Brain microvascular endothelial cell (primary cell): ENCODE measurements at regions not wholly inside any gene's neighbourhood (a gene's known extent, or its start where the extent isn't known, plus 50 kb on each side); places are given as distances from the start of the nearest gene placed in this dataset.
"Not testable (repeated sequence)": the region's sequence is repeated elsewhere in the genome, so short reads cannot be mapped to it uniquely, and the experiment has no call there.

Experiments used
- DNase-seq: peaks from one replicate; pipeline ENCODE4 v3.0.0-alpha.2; 2020
- H3K27ac ChIP-seq: fragments of 250-450 bp; sonication (Bioruptor Pico); 2 replicates; pipeline ENCODE4 v1.5.1; 2020; ENCODE audit warnings: mild to moderate bottlenecking, moderate library complexity
- H3K27me3 ChIP-seq: fragments of 250-450 bp; sonication (Bioruptor Pico); replicated peaks from 2 replicates; pipeline ENCODE4 v1.5.1; 2020; ENCODE audit warnings: mild to moderate bottlenecking
- H3K36me3 ChIP-seq: fragments of 250-450 bp; sonication (Bioruptor Pico); replicated peaks from 2 replicates; pipeline ENCODE4 v1.5.1; 2020; ENCODE audit warnings: mild to moderate bottlenecking
- H3K4me3 ChIP-seq: 2 replicates; pipeline ENCODE4 v1.5.1; 2011; ENCODE audit warnings: low read depth, mild to moderate bottlenecking, control low read depth, low read length, moderate library complexity
- in situ Hi-C: cut with HindIII; loops from 2 replicates; pipeline ENCODE4 v1.10.0; 2017; ENCODE audit warnings: low sequenced_read_pairs, low pct_ligation_motif_present
- TF ChIP-seq, protein P1 (sequence below): IDR thresholded peaks from 2 replicates; pipeline ENCODE4 v1.5.1; 2011; ENCODE audit warnings: low read depth, mild to moderate bottlenecking, moderate library complexity, low read length, control low read depth, inconsistent platforms; ENCODE audit errors: missing control alignments

DNA sequence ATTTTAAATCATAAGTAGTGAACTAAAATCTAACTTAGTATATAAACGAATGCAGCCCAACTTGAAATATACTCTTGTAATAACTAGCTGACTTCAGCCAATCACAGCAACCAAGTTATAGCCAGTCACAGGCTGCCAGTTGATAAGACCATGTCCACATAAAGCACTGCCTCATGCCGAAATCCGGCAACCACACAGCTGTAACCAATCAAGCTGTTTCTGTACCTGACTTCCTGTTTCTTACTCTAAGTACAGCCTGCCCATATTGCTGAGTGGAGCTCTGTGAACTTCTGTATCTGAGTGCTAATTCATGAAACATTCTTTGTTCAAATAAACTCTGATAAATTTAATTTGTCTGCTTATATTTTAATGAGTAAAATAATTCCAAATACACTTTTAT lies 805.3 kb upstream of the EPHA5 start:
- H3K27me3 ChIP-seq, result no peaks in the 10 kb centered on the region
- DNase-seq, result no peak
- TF ChIP-seq, protein P1, sequence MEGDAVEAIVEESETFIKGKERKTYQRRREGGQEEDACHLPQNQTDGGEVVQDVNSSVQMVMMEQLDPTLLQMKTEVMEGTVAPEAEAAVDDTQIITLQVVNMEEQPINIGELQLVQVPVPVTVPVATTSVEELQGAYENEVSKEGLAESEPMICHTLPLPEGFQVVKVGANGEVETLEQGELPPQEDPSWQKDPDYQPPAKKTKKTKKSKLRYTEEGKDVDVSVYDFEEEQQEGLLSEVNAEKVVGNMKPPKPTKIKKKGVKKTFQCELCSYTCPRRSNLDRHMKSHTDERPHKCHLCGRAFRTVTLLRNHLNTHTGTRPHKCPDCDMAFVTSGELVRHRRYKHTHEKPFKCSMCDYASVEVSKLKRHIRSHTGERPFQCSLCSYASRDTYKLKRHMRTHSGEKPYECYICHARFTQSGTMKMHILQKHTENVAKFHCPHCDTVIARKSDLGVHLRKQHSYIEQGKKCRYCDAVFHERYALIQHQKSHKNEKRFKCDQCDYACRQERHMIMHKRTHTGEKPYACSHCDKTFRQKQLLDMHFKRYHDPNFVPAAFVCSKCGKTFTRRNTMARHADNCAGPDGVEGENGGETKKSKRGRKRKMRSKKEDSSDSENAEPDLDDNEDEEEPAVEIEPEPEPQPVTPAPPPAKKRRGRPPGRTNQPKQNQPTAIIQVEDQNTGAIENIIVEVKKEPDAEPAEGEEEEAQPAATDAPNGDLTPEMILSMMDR, result no peak
- no peak overlapping the region for H3K27ac ChIP-seq
- in situ Hi-C loops, result no loop called here
- no peaks in the 10 kb centered on the region for H3K36me3 ChIP-seq
- H3K4me3 ChIP-seq, result no peak overlapping the region

DNA sequence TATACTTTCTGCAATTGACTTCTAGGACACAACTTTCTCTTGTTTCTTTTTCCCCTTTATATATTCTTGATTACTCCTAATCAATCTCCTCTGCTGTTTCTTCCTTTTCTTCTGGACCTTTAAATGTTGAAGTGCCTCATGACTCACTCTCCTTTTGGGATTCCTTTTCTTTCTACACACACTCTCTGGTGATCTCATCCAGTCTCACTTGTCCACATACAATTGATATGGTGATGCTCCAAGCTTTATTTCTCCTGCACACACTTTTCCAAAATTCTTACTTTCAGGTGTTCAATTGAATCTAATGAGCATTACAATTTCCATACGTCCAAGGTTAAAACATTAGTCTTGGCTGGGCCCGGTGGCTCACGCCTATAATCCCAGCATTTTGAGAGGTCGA lies 794.8 kb upstream of the EPHA5 start:
- in situ Hi-C loops, result no loop called here
- Histone ChIP-seq H3K27me3 (no peaks in the 10 kb centered on the region), H3K27ac (no peak overlapping the region), H3K4me3 (no peak overlapping the region), H3K36me3 (no peaks in the 10 kb centered on the region)
- TF ChIP-seq, protein P1, result no peak
- no peak for DNase-seq

DNA sequence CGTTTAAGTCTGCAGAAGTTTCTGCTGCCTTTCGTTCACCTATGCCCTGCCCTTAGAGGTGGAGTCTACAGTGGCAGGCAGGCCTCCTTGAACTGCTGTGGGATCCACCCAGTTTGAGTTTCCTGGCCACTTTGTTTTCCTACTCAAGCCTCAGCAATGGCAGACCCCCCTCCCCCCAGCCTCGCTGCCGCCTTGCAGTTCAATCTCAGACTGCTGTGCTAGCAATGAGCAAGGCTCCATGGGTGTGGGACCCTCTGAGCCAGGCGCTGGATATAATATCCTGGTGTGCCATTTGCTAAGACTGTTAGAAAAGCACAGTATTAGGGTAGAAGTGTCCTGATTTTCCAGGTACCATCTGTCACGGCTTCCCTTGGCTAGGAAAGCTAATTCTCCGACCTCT lies 792.6 kb upstream of the EPHA5 start:
- in situ Hi-C loops, H3K36me3 ChIP-seq, DNase-seq, H3K27ac ChIP-seq, H3K27me3 ChIP-seq, H3K4me3 ChIP-seq: not testable (repeated sequence)

DNA sequence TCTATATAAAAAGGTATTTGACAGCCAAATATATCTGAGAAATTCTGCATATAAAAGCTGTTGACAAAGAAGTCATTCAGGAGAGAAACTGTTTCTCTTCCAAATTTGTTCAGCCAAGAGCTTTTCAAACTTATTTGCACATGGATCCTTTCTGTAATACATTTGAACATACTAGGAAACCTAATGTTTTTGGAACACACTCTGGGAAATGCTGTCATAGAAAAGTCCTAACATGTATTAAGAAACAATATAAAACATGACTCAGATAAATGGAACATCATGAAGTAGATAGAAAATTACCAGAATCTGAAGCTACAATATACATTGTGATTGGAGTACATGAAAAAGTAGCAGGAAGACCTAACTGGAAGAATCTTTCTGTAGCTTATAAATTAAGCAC lies 781.5 kb upstream of the EPHA5 start:
- in situ Hi-C loops, result no loop called here

DNA sequence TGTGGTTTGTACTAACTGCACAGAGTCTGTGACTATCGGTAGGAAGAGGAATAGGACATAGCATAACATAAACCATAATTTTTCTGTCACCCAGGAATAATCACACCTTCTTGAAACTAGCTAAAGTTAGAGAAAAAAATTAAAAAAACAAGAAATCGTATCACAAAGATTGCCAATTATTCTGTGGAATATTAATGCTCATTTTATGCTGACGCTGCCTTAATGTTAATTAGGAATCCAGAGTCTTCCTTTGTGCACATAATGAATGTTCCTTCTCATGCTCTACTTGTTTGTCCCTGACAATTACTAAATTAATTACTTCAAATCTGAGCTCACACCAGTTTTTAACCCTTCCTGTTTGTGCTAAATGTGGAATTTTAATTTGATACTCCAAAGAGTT lies 772.7 kb upstream of the EPHA5 start:
- TF ChIP-seq, protein P1, result no peak
- no peak overlapping the region for H3K27ac ChIP-seq
- no peak for DNase-seq
- in situ Hi-C loops, result no loop called here
- no peak overlapping the region for H3K4me3 ChIP-seq
- no peaks in the 10 kb centered on the region for H3K27me3 ChIP-seq
- no peaks in the 10 kb centered on the region for H3K36me3 ChIP-seq

More for the DNA sequence above, 781.5 kb upstream of the EPHA5 start:
- Histone ChIP-seq H3K27ac (no peak overlapping the region), H3K27me3 (no peaks in the 10 kb centered on the region), H3K36me3 (no peaks in the 10 kb centered on the region), H3K4me3 (no peak overlapping the region)
- TF ChIP-seq, protein P1, result no peak
- no peak for DNase-seq

DNA sequence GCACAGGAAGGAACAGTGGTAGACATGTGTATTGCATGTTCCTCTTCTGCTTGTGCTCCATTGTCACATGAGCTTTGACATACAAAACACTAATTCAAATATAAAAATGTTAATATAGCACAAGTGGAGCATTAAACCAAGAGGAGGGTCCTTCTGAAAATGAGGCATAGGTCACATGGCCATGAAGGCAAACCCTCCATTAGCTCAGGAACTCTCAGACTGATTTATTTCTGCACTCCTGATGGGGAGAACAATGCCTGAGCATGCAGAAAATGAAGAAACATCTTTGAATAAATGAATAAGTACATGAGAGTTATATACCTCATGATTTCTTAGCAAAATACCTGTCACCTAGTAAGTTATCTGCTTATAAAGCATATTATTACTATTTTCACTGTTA lies 769.2 kb upstream of the EPHA5 start:
- in situ Hi-C loops, result no loop called here
- TF ChIP-seq, protein P1, result no peak
- H3K27me3 ChIP-seq, result no peaks in the 10 kb centered on the region
- DNase-seq, result no peak
- no peaks in the 10 kb centered on the region for H3K36me3 ChIP-seq
- no peak overlapping the region for H3K4me3 ChIP-seq
- no peak overlapping the region for H3K27ac ChIP-seq
